ENCODE measurements at regions not wholly inside any gene's neighbourhood (a gene's known extent, or its start where the extent isn't known, plus 50 kb on each side); places are given as distances from the start of the nearest gene placed in this dataset.

GRCh38 chr5:77569409-77569808 lies 69.1 kb downstream of the OTP start:
- DNase-seq (ENCODE audit: low spot score): no peak

GRCh38 chr5:77568555-77568954 lies 70.0 kb downstream of the OTP start:
- no peak for DNase-seq (ENCODE audit: low spot score)

- DNase-seq (ENCODE audit: low spot score): no peak
Observed at GRCh38 chr5:77568082-77568481, 70.4 kb downstream of the OTP start.

- DNase-seq (ENCODE audit: low spot score): no peak
Observed at GRCh38 chr5:77563475-77563874, 71.4 kb upstream of the WDR41 start.

- DNase-seq (ENCODE audit: low spot score): no peak
Observed at GRCh38 chr5:77561965-77562364, 69.8 kb upstream of the WDR41 start.

GRCh38 chr5:77560677-77561263 lies 68.7 kb upstream of the WDR41 start:
- DNase-seq (ENCODE audit: low spot score): peak; percentile 65

GRCh38 chr5:77558266-77558665 lies 66.2 kb upstream of the WDR41 start:
- DNase-seq (ENCODE audit: low spot score): no peak

- DNase-seq (ENCODE audit: low spot score): no peak
Observed at GRCh38 chr5:77550406-77550805, 58.3 kb upstream of the WDR41 start.

GRCh38 chr5:77545285-77545684 lies 53.2 kb upstream of the WDR41 start:
- DNase-seq (ENCODE audit: low spot score): no peak

Measured in pons (tissue), 1 donor.